GM08714 (cell line): ENCODE measurements at regions not wholly inside any gene's neighbourhood (a gene's known extent, or its start where the extent isn't known, plus 50 kb on each side); places are given as distances from the start of the nearest gene placed in this dataset.

Source experiments
- H3K4me3 ChIP-seq: fragments of 200-500 bp; sonication (Bioruptor generic); 2 replicates; pipeline ENCODE4 v1.5.1; 2014; ENCODE audit warnings: mild to moderate bottlenecking, low read length, inconsistent platforms
- ZNF274 ChIP-seq: IDR thresholded peaks from 2 replicates; pipeline ENCODE4 v1.6.1; 2012; ENCODE audit warnings: mild to moderate bottlenecking, low read depth, low read length

DNA sequence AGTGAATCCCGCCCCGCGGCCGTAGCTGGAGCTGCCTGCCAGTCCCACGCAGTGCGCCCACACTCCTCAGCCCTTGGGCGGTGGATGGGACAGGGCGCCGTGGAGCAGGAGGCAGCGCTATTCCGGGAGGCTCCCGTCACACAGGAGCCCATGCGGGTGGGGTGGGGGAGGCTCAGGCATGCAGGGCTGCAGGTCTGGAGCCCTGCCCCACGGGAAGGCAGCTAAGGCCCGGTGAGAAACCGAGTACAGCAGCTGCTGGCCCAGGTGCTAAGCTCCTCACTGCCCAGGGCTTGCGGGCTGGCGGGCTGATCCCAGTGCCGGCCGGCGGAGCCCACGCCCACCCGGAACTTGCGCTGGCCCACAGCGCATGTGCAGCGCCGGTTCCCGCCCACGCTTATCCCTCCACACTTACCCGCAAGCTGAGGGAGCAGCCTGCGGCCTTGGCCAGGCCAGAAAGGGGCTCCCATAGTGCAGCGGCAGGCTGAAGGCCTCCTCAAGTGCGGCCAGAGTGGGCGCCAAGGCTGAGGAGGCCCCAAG, 1152.8 kb upstream of the CELF4 start:
- no peak for TF ChIP-seq ZNF274
- H3K4me3 ChIP-seq = no peak overlapping the region

GRCh38 chr18:38709122-38709521, 1143.5 kb upstream of the CELF4 start:
- no peak for TF ChIP-seq ZNF274

DNA sequence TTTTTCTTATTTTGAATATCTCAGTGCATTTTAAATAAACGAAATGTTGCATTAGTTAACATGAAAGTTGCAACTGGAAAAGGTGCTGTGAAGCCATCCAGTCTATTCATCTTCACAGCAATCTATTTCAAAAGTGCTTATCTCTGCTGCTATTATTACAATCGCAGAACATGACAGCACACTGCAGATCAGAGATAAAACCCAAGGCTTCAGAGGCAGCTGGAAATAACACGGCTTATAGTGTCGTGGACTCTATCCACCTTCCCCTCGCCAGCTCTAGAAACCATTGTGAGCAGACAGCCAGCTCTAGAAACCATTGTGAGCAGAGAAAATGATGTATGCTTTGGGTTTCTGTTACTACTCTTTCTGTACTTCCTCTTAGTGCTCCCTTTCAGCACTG, 1140.8 kb upstream of the CELF4 start:
- no peak overlapping the region for H3K4me3 ChIP-seq
- TF ChIP-seq ZNF274 = no peak

More at GRCh38 chr18:38709122-38709521, 1143.5 kb upstream of the CELF4 start:
- no peak overlapping the region for H3K4me3 ChIP-seq

- no peak overlapping the region for H3K4me3 ChIP-seq
- no peak for TF ChIP-seq ZNF274
These were observed 1132.5 kb upstream of the CELF4 start for GRCh38 chr18:38698088-38698487.

DNA sequence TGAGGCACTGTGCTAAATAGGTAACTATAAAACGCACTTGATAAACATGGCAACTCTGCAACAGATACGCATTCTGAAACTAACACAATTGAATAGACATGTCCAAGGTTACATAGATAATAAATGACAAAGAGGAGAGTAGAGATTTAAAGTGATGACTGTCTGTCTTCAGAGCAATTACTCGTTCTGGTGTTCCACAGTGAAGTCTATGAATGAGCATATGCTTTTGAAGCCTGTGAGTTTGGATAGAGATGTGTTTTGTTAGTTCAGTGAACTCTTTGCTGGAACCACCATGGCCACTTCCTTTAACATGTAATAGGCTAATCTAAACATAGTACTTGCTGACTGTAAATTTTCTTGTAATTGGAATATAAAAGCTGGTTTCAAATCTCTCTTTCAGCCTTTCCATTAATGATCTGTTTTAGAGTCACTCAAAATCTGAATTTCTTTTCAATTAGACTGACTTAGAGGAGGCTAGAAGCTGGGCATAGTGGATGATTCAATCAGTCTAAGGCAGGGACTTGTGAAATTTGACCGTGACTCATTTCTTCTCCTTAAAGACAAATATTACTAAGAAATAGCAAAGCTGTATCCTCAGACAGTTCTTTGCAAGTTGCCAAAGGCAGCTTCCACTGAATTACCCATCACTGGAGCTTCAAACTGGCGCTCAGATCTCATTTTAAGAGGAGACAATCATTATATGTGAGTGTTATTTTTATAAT, 1130.1 kb upstream of the CELF4 start:
- no peak for TF ChIP-seq ZNF274
- H3K4me3 ChIP-seq = no peak overlapping the region

DNA sequence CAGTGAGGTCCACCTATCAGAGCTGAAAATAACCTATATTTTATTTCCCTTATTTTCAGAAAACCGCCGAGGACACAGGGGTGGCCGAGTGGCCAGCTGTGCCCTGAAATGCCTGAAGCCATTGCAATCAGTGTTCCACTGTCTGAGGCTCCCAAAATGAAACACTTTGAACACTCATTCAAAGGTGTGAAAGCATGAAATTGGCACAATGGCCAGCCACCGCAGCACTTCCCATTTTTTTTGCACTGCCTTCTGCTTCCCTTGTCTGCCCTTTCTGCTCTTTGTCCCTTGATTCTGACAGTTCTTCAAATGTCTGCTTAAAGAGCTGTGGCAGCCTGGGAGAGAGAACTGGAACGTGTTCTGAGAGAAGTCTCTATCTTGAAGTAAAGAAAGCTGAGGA, 1127.5 kb upstream of the CELF4 start:
- no peak overlapping the region for H3K4me3 ChIP-seq
- TF ChIP-seq ZNF274 = no peak

GRCh38 chr18:38690626-38691025, 1125.0 kb upstream of the CELF4 start:
- TF ChIP-seq ZNF274 = no peak
- no peak overlapping the region for H3K4me3 ChIP-seq

DNA sequence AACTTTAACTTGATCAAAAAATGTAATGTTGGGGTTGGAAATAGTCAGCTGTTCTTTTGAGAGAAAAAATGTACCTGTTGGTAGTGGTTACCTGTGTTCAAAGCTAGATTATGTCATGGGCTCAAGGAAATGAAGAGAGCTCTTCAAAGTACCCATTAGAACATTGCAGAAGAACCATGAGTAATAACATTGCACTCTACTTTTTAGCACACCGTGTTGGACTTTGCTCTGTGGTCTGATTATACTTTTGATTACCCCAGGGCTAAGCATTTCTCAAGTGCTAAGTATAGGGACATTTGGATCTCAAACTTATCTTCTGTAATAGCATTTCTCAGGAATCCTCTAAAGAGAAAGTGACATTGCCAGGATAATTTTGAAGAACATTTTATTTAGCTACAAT, 1122.8 kb upstream of the CELF4 start:
- TF ChIP-seq ZNF274 = no peak
- H3K4me3 ChIP-seq = no peak overlapping the region

DNA sequence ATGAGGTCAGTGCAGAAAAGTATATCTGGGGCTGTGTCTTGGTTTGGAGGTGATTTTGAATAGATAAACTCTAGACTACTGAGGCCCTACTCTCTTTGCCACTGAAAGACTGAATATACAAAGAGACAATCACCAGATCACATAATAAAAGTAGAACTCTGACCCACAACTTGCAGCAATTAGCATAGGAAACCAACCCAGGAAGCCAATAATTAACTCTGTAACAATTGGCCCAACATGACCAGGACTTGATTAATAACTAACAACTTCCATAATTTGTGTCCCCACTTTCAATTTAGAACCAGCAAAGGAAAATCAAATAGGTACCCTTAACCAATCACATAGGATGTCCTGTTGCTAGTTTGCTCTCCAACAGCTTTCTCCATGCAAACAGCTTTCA, 1104.9 kb upstream of the CELF4 start:
- TF ChIP-seq ZNF274 = no peak
- H3K4me3 ChIP-seq = no peak overlapping the region

GRCh38 chr18:38664929-38665328, 1099.3 kb upstream of the CELF4 start:
- no peak overlapping the region for H3K4me3 ChIP-seq
- TF ChIP-seq ZNF274 = no peak

DNA sequence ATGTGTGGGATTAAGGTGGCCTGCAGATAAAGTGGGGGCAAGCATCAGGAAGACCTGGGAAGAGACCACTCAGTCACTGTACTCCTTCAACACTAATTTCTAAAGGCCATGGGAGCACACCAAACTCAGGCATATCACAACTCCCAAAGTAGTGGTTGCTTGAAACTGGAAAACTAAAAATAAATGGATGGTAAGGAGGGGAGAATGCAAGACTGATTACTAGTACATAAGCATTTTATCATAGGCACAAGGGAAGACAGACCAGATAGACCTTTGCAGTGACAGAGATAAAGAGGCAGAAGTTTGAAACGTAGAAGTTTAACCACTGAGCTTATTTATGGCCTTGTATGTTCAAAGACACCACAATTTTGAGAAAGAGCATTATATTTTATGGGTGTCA, 1098.1 kb upstream of the CELF4 start:
- H3K4me3 ChIP-seq = no peak overlapping the region
- TF ChIP-seq ZNF274 = no peak

- TF ChIP-seq ZNF274 = no peak
- no peak overlapping the region for H3K4me3 ChIP-seq
These were observed 1097.7 kb upstream of the CELF4 start for GRCh38 chr18:38663270-38663669.

DNA sequence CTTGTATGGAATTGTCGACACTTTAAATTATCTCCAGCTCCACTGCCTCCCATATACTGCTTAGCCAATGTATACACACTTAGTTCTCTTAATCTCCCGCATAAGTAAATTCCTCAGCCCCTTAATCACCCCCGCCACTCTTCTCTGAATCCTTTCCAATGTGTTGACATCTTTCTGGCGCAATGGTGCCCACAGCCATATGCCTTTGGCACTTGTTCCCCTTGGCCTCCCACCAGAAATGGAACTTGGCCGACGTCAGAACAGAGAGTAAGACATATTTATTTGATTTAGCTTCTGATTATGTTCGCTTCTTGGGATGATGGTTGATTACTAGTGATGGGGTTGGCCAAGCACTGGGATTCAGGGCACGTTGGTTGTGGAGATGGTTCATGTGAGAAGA, 1089.3 kb upstream of the CELF4 start:
- H3K4me3 ChIP-seq = no peak overlapping the region
- TF ChIP-seq ZNF274 = no peak

DNA sequence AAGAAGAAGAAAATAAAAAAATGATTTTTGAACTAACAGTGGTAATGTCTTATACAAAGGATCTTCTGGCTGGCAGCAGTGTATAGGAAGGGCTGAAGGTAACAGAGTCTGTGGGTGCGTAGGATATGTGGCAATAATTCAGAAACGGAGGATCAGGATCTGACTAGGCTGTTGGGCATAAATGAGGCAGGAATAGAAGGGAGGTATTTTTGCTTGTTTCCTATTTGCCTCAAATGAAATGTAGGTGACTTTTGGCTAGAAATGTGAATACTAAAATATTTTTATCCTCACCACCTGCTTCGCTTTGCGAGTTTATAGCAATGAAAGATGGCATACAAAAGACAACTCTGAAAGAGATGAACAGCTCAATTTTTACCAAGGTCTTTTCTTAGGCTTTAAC, 1086.1 kb upstream of the CELF4 start:
- H3K4me3 ChIP-seq = no peak overlapping the region
- no peak for TF ChIP-seq ZNF274

- no peak overlapping the region for H3K4me3 ChIP-seq
- no peak for TF ChIP-seq ZNF274
These were observed 1082.6 kb upstream of the CELF4 start for GRCh38 chr18:38648179-38648578.

DNA sequence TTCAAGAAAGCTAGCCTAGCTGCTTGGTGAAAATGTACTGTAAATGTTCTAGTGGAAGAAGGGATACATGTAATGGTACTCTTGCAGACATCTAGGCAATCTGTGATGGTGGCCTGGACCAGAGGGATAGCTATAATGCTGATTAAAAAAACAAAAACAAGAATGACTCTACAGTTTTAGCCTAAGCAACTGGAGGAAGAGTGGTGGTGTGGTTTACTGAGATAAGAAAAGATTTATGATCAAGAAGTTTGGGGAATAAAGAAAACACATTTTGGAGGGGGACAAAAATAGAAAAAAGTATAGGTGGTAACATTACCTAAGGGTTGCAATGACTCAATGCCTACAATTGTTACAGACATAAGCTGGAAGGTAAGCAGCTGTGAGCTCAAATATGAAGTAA, 1080.7 kb upstream of the CELF4 start:
- H3K4me3 ChIP-seq = no peak overlapping the region
- TF ChIP-seq ZNF274 = no peak
